H1 (cell line): ENCODE measurements at regions not wholly inside any gene's neighbourhood (a gene's known extent, or its start where the extent isn't known, plus 50 kb on each side); places are given as distances from the start of the nearest gene placed in this dataset.

ENCODE experiments used
- CTCF ChIA-PET: fragments of 300-600 bp; sonication (Branson Sonifier 250); formaldehyde crosslinking; loops from one replicate; lab custom pipeline; 2021; ENCODE audit not compliant: partially characterized antibody; lab: Charles Lee
- POLR2A ChIA-PET: fragments of 300-600 bp; sonication (Branson Sonifier 250); formaldehyde crosslinking; loops from one replicate; lab custom pipeline; 2021; ENCODE audit warnings: inconsistent platforms; ENCODE audit not compliant: partially characterized antibody; lab: Charles Lee
- DNase-seq, 2 experiments: peaks; one replicate each; pipeline versions ENCODE4 v3.0.0 to v3.0.0-alpha.2; 2010 to 2022; ENCODE audit warnings: low spot score in 2 of 2, low read depth in 1 of 2, mixed read lengths in 1 of 2
- FAIRE-seq: peaks from 2 replicates; lab custom pipeline; 2011; peaks lifted over from hg19 to GRCh38; lab: Jason Lieb, UNC
- H2AFZ ChIP-seq: 2 replicates; pipeline ENCODE4 v1.8.1; 2012; ENCODE audit warnings: low read length, inconsistent platforms
- H2AK5ac ChIP-seq: 2 replicates; pipeline ENCODE4 v1.6.1; 2013; ENCODE audit warnings: low read depth, low read length
- H2BK120ac ChIP-seq: replicated peaks from 2 replicates; pipeline ENCODE3; 2013; ENCODE audit warnings: low read depth, low read length, inconsistent platforms
- H2BK12ac ChIP-seq: 2 replicates; pipeline ENCODE4 v1.6.1; 2013; ENCODE audit warnings: low read depth, low read length
- H2BK15ac ChIP-seq: 2 replicates; pipeline ENCODE4 v1.6.1; 2013; ENCODE audit warnings: low read length
- H2BK20ac ChIP-seq: 2 replicates; pipeline ENCODE4 v1.6.1; 2013; ENCODE audit warnings: low read length
- H2BK5ac ChIP-seq: 2 replicates; pipeline ENCODE4 v1.6.1; 2013; ENCODE audit warnings: low read depth, low read length
- H3K14ac ChIP-seq: 2 replicates; pipeline ENCODE4 v1.6.1; 2013; ENCODE audit warnings: inconsistent platforms; ENCODE audit not compliant: insufficient read length
- H3K18ac ChIP-seq: 2 replicates; pipeline ENCODE4 v1.6.1; 2013; ENCODE audit warnings: low read length; ENCODE audit errors: extremely low read depth
- H3K23ac ChIP-seq: 2 replicates; pipeline ENCODE4 v1.6.1; 2013; ENCODE audit warnings: inconsistent platforms; ENCODE audit not compliant: insufficient read length
- H3K23me2 ChIP-seq: 2 replicates; pipeline ENCODE4 v1.6.1; 2013; ENCODE audit warnings: low read depth, low read length
- H3K27ac ChIP-seq: 2 replicates; pipeline ENCODE4 v1.6.1; 2011; ENCODE audit warnings: low read depth, low read length, inconsistent platforms
- H3K27me3 ChIP-seq, 4 experiments: replicated peaks in 1 of 4; 1 replicate in 1 of 4; 2 replicates in 3 of 4; pipeline versions ENCODE4 v1.6.1 to v1.8.1; 2011 to 2013; ENCODE audit warnings: low read length in 3 of 4, mild to moderate bottlenecking in 3 of 4, inconsistent platforms in 2 of 4, mixed read lengths in 2 of 4, moderate library complexity in 1 of 4; ENCODE audit not compliant: control insufficient read depth in 3 of 4, insufficient read depth in 3 of 4; ENCODE audit errors: extremely low read depth in 1 of 4
- H3K36me3 ChIP-seq, 4 experiments: 2 replicates each; pipeline versions ENCODE4 v1.6.1 to v1.8.1; 2011 to 2013; ENCODE audit warnings: mild to moderate bottlenecking in 4 of 4, low read length in 3 of 4, moderate library complexity in 2 of 4, control low read depth in 1 of 4, inconsistent platforms in 1 of 4; ENCODE audit not compliant: insufficient read depth in 4 of 4, control insufficient read depth in 2 of 4
- H3K4ac ChIP-seq: replicated peaks from 2 replicates; pipeline ENCODE3; 2013; ENCODE audit warnings: low read length, low read depth, mixed read lengths, inconsistent platforms; ENCODE audit not compliant: insufficient read length
- H3K4me1 ChIP-seq, 4 experiments: replicated peaks in 1 of 4; 1 replicate in 1 of 4; 2 replicates in 3 of 4; pipeline versions ENCODE4 v1.6.1 to v1.8.1; 2011 to 2013; ENCODE audit warnings: low read length in 3 of 4, inconsistent platforms in 2 of 4, mixed read lengths in 1 of 4; ENCODE audit not compliant: insufficient read depth in 4 of 4, control insufficient read depth in 3 of 4
- H3K4me2 ChIP-seq, 2 experiments: 2 replicates each; pipeline versions ENCODE4 v1.6.1 to v1.8.1; 2011 to 2013; ENCODE audit warnings: low read depth in 2 of 2, low read length in 2 of 2, control low read depth in 1 of 2, inconsistent platforms in 1 of 2, mild to moderate bottlenecking in 1 of 2; ENCODE audit not compliant: insufficient read depth in 1 of 2
- H3K4me3 ChIP-seq, 4 experiments: fragments of 200-600, 300-600 bp in 1 of 4; sonication (generic), shearing (Covaris generic), sonication (Bioruptor Twin) in 1 of 4; 2 replicates each; pipeline versions ENCODE4 v1.5.1 to v1.8.1; 2011 to 2016; ENCODE audit warnings: low read length in 4 of 4, low read depth in 3 of 4, control low read depth in 2 of 4, inconsistent platforms in 2 of 4, mild to moderate bottlenecking in 2 of 4, mixed read lengths in 1 of 4, moderate library complexity in 1 of 4; ENCODE audit not compliant: insufficient read depth in 2 of 4; ENCODE audit errors: extremely low read depth in 1 of 4
- H3K56ac ChIP-seq: replicated peaks from 2 replicates; pipeline ENCODE3; 2013; ENCODE audit warnings: low read depth, mild to moderate bottlenecking, mixed read lengths, low read length, inconsistent platforms; ENCODE audit not compliant: insufficient read length
- H3K79me1 ChIP-seq: 2 replicates; pipeline ENCODE4 v1.6.1; 2013; ENCODE audit warnings: low read depth, low read length, control low read depth
- H3K79me2 ChIP-seq, 2 experiments: 2 replicates each; pipeline versions ENCODE4 v1.6.1 to v1.8.1; 2012 to 2013; ENCODE audit warnings: low read length in 2 of 2, mild to moderate bottlenecking in 2 of 2, inconsistent platforms in 1 of 2; ENCODE audit not compliant: insufficient read depth in 2 of 2, control insufficient read depth in 1 of 2
- H3K9ac ChIP-seq, 4 experiments: replicated peaks in 1 of 4; 1 replicate in 1 of 4; 2 replicates in 3 of 4; pipeline versions ENCODE4 v1.6.1 to v1.8.1; 2011 to 2013; ENCODE audit warnings: low read depth in 3 of 4, low read length in 3 of 4, control low read depth in 2 of 4, mild to moderate bottlenecking in 2 of 4, moderate library complexity in 2 of 4, inconsistent platforms in 1 of 4; ENCODE audit errors: extremely low read depth in 1 of 4
- H3K9me3 ChIP-seq, 2 experiments: 2 replicates each; pipeline versions ENCODE4 v1.6.1 to v1.8.1; 2012 to 2013; ENCODE audit warnings: mild to moderate bottlenecking in 2 of 2, moderate library complexity in 2 of 2, control low read depth in 1 of 2, inconsistent platforms in 1 of 2, low read depth in 1 of 2, low read length in 1 of 2, mixed read lengths in 1 of 2; ENCODE audit not compliant: insufficient read depth in 2 of 2
- H4K20me1 ChIP-seq, 2 experiments: replicated peaks in 1 of 2; 2 replicates each; pipeline versions ENCODE3 to v1.8.1; 2011 to 2013; ENCODE audit warnings: inconsistent platforms in 2 of 2, low read length in 2 of 2, mild to moderate bottlenecking in 1 of 2; ENCODE audit not compliant: insufficient read depth in 2 of 2, control insufficient read depth in 1 of 2
- H4K5ac ChIP-seq: 2 replicates; pipeline ENCODE4 v1.6.1; 2013; ENCODE audit warnings: low read length, low read depth, mixed read lengths, inconsistent platforms; ENCODE audit not compliant: insufficient read length
- H4K8ac ChIP-seq: 2 replicates; pipeline ENCODE4 v1.8.0; 2013; ENCODE audit warnings: mild to moderate bottlenecking, moderate library complexity, low read length, inconsistent platforms; ENCODE audit not compliant: insufficient read depth; ENCODE audit errors: extremely low read depth
- H4K91ac ChIP-seq: replicated peaks from 2 replicates; pipeline ENCODE3; 2013; ENCODE audit warnings: low read length, mixed read lengths, inconsistent platforms; ENCODE audit not compliant: insufficient read length
- ATF2 ChIP-seq: IDR thresholded peaks from 2 replicates; pipeline ENCODE4 v1.6.1; 2012; ENCODE audit warnings: low read length, inconsistent platforms
- JUND ChIP-seq: IDR thresholded peaks from 2 replicates; pipeline ENCODE4 v1.6.1; 2011; ENCODE audit warnings: mild to moderate bottlenecking, improper control_type of control experiment, low read length
- RAD21 ChIP-seq, 2 experiments: IDR thresholded peaks in 1 of 2; conservative IDR thresholded peaks in 1 of 2; 2 replicates each; pipeline ENCODE4 v1.6.1; 2011; ENCODE audit warnings: low read depth in 2 of 2, low read length in 2 of 2, improper control_type of control experiment in 1 of 2, inconsistent platforms in 1 of 2, mild to moderate bottlenecking in 1 of 2, moderate library complexity in 1 of 2
- TBP ChIP-seq: IDR thresholded peaks from 2 replicates; pipeline ENCODE4 v1.6.1; 2011; ENCODE audit warnings: low read depth, low read length, improper control_type of control experiment
- WGBS, 2 experiments: shearing (Covaris generic) in 1 of 2; methylation state at CpG; one replicate each; pipeline versions ENCODE4 v1.1.6 to v1.1.7; 2013 to 2015; ENCODE audit warnings: low lambda C conversion rate in 2 of 2, mixed read lengths in 2 of 2, inconsistent platforms in 1 of 2, low coverage in 1 of 2, missing lambda C conversion rate in 1 of 2; ENCODE audit not compliant: insufficient replicate concordance in 2 of 2, insufficient coverage in 1 of 2, insufficient read length in 1 of 2; ENCODE audit errors: extremely low coverage in 1 of 2, missing lambda C conversion rate in 1 of 2; 5-methylcytosine and 5-hydroxymethylcytosine counted together

GRCh38 chr12:132409495-132410295 lies 80.3 kb upstream of the FBRSL1 start:
- no peak overlapping the region; the same call in none of the 2 replicates for H4K8ac ChIP-seq
- no peaks in the 10 kb centered on the region; a peak in 1 of 7 replicates for H3K4me1 ChIP-seq
- DNase-seq (no peak), FAIRE-seq (no peak)
- no peaks in the 10 kb centered on the region; the same call in 1 of the 2 replicates for H3K23me2 ChIP-seq
- H4K20me1 ChIP-seq: peaks cover 0 to 2% of the 10 kb centered on the region in 2 experiments
- TF ChIP-seq ATF2: no peak
- TF ChIP-seq JUND: no peak
- no peak for TF ChIP-seq RAD21 (IDR thresholded peaks at IDR 0.05 in 1 of 2, conservative IDR thresholded peaks at IDR 0.05 in 1 of 2; ENCODE audit: low read depth in 2 of 2, low read length in 2 of 2)
- TF ChIP-seq TBP: no peak
- H2BK12ac ChIP-seq: no peak overlapping the region
- no peak overlapping the region for H3K27ac ChIP-seq
- H3K27me3 ChIP-seq: peaks cover 0 to 6% (median 3%) of the 10 kb centered on the region in 4 experiments; a peak in 3 of 7 replicates
- ChIA-PET CTCF (interaction anchor here (0.7 to 1.7 kb wide), 6 partner anchors 8 to 205 kb away, joined by 3 to 4 read pairs (median 3); no protein-coding TSS in a partner anchor), POLR2A (interaction anchor here (1.6 kb wide), 1 partner anchor 22 kb away, joined by 7 read pairs; no protein-coding TSS in a partner anchor)
- no peak overlapping the region for H3K4me3 ChIP-seq
- H3K23ac ChIP-seq: no peak overlapping the region
- H3K79me1 ChIP-seq: no peaks in the 10 kb centered on the region
- H3K56ac ChIP-seq: no peak overlapping the region
- no peak overlapping the region for H2BK15ac ChIP-seq
- 91% methylated on average over 40 of the region's 42 CpGs; no CpG with 5 or more reads in 1 of the 2 experiments for WGBS, 2 experiments
- no peak overlapping the region for H3K9ac ChIP-seq
- no peak overlapping the region for H2BK120ac ChIP-seq
- H3K79me2 ChIP-seq: no peaks in the 10 kb centered on the region
- H3K14ac ChIP-seq: no peak overlapping the region
- H2AK5ac ChIP-seq: no peak overlapping the region
- no peak overlapping the region for H3K4me2 ChIP-seq
- no peak overlapping the region for H2BK20ac ChIP-seq
- H2BK5ac ChIP-seq: no peak overlapping the region
- no peak overlapping the region for H2AFZ ChIP-seq
- no peak overlapping the region for H3K4ac ChIP-seq
- H3K9me3 ChIP-seq: no peaks in the 10 kb centered on the region; a peak in 1 of 4 replicates
- H4K5ac ChIP-seq: no peak overlapping the region
- no peak overlapping the region; the same call in 1 of the 2 replicates for H3K18ac ChIP-seq
- no peak overlapping the region for H4K91ac ChIP-seq
- H3K36me3 ChIP-seq: no peaks in the 10 kb centered on the region
